HG03159 (cell line): ENCODE measurements at regions not wholly inside any gene's neighbourhood (a gene's known extent, or its start where the extent isn't known, plus 50 kb on each side); places are given as distances from the start of the nearest gene placed in this dataset.

Experiments
- ATAC-seq: cut with Tn5 transposase; IDR thresholded peaks from one replicate; pipeline ENCODE4 v1.9.1; 2021; ENCODE audit warnings: mild to moderate bottlenecking, moderate library complexity; ENCODE audit not compliant: unreplicated experiment

- ATAC-seq, result no peak
Measured at GRCh38 chr15:61798631-61799030, 261.6 kb downstream of the VPS13C start.

- ATAC-seq, result no peak
Measured at GRCh38 chr15:61796056-61796455, 264.2 kb downstream of the VPS13C start.

DNA sequence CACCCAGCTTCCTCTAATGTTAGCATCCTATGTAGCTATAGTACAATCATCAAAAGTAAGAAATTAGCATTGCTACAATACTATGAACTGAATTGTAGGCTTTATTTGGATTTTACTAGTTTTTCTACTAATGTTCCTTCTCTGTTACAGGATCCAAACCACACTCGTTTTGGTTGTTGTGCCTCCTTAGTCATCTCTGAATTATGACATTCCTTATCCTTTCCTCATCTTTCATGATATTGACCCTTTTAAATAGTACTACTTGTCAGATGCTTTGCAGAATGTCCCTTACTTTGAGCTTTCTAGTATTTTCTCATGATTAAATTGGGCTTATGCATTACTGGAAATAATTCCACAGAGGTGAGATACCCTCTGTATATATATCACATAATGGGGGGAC is 265.4 kb downstream of the VPS13C start:
- no peak for ATAC-seq

GRCh38 chr15:61794276-61794675 is 266.0 kb downstream of the VPS13C start:
- no peak for ATAC-seq

- ATAC-seq, result no peak
Measured at GRCh38 chr15:61784734-61785133, 275.5 kb downstream of the VPS13C start.

- no peak for ATAC-seq
Measured at GRCh38 chr15:61780278-61780980, 279.8 kb downstream of the VPS13C start.

GRCh38 chr15:61777689-61778088 is 282.6 kb downstream of the VPS13C start:
- no peak for ATAC-seq

- no peak for ATAC-seq
Measured at GRCh38 chr15:61769557-61769956, 290.7 kb downstream of the VPS13C start.

DNA sequence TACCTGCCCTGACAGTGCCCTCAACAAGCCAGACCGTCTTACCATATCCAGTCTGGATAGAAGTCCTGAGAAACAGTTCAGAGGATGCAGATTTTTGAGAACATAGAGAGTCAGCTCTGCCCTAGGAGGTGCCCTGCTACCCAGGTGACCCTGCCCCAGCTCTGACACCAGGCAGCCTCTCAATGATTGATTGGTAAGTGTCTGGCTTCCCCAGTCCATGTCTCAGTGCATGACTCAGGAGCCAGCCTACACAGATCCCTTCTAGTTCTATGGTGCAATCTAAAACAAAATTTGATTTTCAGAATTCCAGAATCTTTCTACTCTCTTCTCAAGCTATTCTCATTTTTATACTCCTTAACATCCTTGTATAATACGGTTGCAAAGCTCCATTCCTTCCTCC is 292.1 kb downstream of the VPS13C start:
- no peak for ATAC-seq

DNA sequence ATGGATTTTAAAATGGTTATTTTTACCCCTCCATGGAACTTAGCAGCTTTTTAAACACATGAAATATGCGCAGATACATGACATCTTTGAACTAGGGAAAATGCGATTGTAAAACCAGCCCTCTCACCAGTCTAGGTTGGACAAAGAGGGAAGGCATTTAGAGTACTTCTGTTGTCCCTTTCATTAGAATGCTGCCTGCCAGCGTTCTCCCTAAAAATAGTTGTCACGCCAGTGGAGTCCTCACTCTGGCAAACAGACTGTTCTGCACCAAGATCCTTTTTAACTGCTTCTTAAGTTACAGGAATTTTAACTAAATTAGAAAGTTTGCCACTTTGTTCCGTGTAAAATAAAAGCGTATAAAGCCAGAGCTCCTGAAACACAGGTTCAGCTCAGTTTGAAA is 295.3 kb downstream of the VPS13C start:
- no peak for ATAC-seq

DNA sequence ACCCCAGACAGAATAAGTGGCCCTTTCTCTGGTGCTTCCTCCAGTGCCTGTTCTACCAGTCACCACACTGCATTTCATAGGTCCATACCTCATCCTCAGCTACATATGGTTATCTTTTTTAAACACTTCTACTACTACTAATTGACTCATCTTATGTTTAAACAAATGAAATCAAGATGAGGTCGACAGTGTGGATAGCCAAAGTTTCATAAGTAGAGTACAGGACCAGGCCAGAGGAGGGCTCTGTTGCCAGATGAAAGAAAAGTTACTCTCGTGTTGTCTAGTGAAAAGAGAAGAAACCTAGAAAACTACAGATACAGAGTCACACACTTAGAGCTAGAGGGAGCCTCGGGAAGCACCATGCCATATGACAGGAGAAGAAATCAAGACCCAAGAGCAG is 296.1 kb downstream of the VPS13C start:
- no peak for ATAC-seq

- ATAC-seq, result no peak
Measured at GRCh38 chr15:61762676-61763075, 297.6 kb downstream of the VPS13C start.

DNA sequence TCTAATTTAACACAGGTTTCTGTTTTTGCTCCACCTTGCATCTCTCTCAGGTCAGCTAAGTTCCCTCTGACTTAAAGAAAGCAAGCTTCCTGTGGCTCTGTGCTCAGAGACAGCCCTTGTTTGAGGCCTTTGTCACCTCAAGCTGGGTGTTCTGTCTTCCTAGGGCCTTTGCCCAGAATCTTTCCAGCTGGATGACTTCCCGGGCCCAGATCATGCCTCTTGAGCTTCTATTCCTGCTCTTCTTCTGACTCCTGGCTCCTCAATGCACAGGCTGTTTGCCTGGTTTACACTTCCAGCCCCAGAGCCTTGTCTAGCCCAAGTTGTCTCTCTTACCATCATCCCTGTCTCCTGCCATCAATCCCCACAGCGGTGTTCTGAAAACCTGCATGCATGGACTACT is 300.6 kb downstream of the VPS13C start:
- no peak for ATAC-seq

- no peak for ATAC-seq
Measured at GRCh38 chr15:61756071-61756820, 304.0 kb downstream of the VPS13C start.

DNA sequence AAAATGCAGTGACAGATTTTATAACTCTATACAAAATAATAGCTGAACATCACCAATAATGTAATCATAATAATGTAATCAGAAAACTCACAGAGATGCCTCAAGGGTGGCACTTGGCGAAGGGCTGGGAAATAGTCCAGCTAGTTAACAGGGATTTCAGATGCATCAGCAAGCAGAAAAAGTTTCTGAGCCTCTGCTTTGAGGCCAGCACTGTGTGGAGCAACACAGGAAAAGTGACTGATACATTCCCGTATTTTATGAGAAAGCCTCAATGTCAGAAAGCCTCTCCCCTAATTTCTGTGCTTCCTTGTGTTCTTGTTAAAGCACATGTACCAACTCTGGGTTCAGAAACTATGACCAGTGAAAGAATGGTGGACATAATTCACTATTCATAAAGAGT is 304.8 kb downstream of the VPS13C start:
- ATAC-seq, result no peak

GRCh38 chr15:61753018-61753710 is 307.1 kb downstream of the VPS13C start:
- no peak for ATAC-seq

- ATAC-seq, result no peak
Measured at GRCh38 chr15:61752001-61752400, 308.2 kb downstream of the VPS13C start.

DNA sequence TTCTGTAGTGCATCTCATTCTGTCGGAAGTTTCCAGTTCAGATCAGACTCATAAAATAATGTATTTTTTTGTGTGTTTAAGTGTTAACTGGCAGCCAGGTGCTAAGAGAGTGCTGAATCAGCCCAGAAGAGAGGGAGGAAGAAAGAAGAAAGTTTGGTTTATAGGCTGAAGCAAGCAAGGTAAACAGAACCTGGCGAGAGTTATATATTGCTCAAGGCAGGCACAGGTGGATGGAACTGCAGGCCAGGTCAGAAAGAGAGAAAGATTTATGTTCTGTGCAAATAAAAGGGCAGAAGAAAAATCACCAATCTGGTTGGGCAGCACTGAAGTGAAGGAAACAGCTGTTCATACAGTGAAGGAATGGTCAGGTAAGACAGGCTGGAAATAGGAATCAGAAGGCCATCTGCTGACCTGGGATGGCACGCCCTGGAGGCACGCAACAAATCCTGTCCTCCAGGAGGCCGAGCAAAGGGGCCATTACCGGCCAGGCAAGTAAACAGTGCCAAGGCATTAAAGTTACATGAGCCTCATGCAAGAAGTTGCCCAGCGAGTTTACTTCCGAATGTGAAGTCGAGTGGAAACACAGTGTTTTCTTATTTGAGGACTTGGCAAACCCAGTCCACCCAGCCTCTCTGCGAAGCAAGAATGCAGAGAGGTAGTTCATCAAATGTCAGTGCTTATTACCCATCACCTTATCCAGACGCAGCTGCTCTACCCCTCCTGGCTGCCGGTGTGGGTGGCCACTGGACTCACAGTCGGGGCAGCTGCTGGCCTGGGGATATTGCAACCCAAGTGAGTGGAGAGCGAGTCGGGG is 309.8 kb downstream of the VPS13C start:
- ATAC-seq, result no peak

DNA sequence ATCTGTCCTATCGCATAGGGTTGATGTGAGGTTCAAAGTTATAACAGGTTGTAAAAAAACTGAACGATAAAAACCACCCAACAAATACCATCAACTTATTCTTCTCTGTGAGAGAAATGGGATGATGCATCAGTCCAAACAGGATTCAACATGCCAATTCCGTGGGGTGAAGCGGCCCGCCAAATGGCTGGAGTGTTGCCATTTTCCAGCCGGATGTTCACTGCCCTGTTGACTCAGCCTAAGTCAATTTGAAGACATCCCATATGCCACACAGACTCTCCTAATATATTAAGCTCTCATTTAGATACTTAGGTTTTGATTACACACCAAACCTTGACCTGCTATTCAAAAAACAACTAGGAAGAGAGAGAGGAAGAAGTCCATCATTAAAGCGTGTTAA is 311.1 kb downstream of the VPS13C start:
- no peak for ATAC-seq

- ATAC-seq, result no peak
Measured at GRCh38 chr15:61748529-61748928, 311.7 kb downstream of the VPS13C start.

- no peak for ATAC-seq
Measured at GRCh38 chr15:61746589-61746988, 313.7 kb downstream of the VPS13C start.
